Nephron progenitor cell (in vitro differentiated cells): ENCODE measurements at regions not wholly inside any gene's neighbourhood (a gene's known extent, or its start where the extent isn't known, plus 50 kb on each side); places are given as distances from the start of the nearest gene placed in this dataset.

ENCODE experiments used
- DNase-seq: peaks from one replicate; pipeline ENCODE4 v3.0.0; 2021
- H3K27ac Mint-ChIP-seq: 2 replicates; pipeline ENCODE4 v1.8.0; 2021; ENCODE audit warnings: mild to moderate bottlenecking, moderate library complexity, mixed read lengths
- H3K27me3 Mint-ChIP-seq: 2 replicates; pipeline ENCODE4 v1.8.0; 2021; ENCODE audit warnings: mild to moderate bottlenecking, low read depth, mixed read lengths; ENCODE audit not compliant: poor library complexity
- H3K36me3 Mint-ChIP-seq: 2 replicates; pipeline ENCODE4 v1.8.0; 2021; ENCODE audit warnings: low read depth, mixed read lengths
- H3K4me1 Mint-ChIP-seq: 2 replicates; pipeline ENCODE4 v1.8.0; 2021; ENCODE audit warnings: mixed read lengths
- H3K4me3 Mint-ChIP-seq: 2 replicates; pipeline ENCODE4 v1.8.0; 2021; ENCODE audit warnings: mild to moderate bottlenecking, moderate library complexity, mixed read lengths
- H3K9me3 Mint-ChIP-seq: 2 replicates; pipeline ENCODE4 v1.8.0; 2021; ENCODE audit warnings: mild to moderate bottlenecking, moderate library complexity, mixed read lengths
- TF ChIP-seq, protein P1 (sequence below): fragments of 200-600 bp; sonication (generic); IDR thresholded peaks from 2 replicates; pipeline ENCODE4 v1.5.0; 2021; ENCODE audit warnings: antibody characterized with exemption

DNA sequence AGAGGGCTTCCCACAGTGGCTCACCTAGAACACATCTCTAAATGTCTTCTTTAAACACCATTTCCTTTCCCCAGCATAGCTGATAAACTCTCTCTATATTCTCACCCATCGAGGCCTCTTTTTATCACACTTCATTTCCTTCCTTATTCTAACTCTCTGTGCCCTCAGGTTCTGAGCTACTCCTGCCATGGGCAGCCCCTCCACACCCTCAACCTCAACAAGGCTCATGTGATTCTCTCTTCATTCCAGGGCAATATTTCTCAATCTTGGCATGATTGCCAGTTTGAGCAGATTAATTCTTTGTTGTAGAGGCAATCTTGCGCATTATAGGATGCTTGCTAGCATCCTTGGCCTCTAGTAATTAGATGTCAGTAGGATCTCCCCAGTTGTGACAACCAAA lies 999.1 kb downstream of the TSN start:
- H3K4me1 Mint-ChIP-seq, result no peaks in the 10 kb centered on the region
- no peak for DNase-seq
- H3K27me3 Mint-ChIP-seq, result no peaks in the 10 kb centered on the region
- H3K27ac Mint-ChIP-seq, result no peak overlapping the region
- no peaks in the 10 kb centered on the region for H3K36me3 Mint-ChIP-seq
- TF ChIP-seq, protein P1, sequence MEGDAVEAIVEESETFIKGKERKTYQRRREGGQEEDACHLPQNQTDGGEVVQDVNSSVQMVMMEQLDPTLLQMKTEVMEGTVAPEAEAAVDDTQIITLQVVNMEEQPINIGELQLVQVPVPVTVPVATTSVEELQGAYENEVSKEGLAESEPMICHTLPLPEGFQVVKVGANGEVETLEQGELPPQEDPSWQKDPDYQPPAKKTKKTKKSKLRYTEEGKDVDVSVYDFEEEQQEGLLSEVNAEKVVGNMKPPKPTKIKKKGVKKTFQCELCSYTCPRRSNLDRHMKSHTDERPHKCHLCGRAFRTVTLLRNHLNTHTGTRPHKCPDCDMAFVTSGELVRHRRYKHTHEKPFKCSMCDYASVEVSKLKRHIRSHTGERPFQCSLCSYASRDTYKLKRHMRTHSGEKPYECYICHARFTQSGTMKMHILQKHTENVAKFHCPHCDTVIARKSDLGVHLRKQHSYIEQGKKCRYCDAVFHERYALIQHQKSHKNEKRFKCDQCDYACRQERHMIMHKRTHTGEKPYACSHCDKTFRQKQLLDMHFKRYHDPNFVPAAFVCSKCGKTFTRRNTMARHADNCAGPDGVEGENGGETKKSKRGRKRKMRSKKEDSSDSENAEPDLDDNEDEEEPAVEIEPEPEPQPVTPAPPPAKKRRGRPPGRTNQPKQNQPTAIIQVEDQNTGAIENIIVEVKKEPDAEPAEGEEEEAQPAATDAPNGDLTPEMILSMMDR, result no peak
- H3K4me3 Mint-ChIP-seq, result no peak overlapping the region
- H3K9me3 Mint-ChIP-seq, result no peaks in the 10 kb centered on the region

DNA sequence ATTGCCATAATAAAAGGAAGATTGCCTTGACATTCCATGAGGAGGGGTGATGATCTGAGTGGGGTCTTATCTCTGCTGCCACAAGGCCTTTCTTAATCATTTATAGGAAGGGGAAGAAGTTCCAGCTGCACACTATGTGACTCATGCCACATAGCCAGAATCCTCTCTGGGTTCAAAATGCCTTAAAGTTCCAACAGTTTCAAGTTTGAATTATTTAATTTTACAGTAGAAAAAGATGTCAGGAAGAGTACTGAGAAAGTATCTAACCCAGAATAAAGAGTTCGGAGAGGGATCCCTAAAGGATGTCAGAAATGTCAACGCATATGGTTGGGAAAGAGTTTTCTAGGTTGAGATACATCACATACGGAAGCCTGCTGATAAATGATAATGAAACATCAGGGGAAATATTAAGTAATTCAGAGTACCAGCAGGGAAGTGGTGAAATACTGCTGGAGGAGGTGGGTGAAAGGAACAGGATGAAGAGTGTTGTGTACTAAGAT lies 999.9 kb downstream of the TSN start:
- Mint-ChIP-seq H3K27ac (no peak overlapping the region), H3K27me3 (no peaks in the 10 kb centered on the region), H3K36me3 (no peaks in the 10 kb centered on the region), H3K4me1 (no peaks in the 10 kb centered on the region), H3K9me3 (no peaks in the 10 kb centered on the region), H3K4me3 (no peak overlapping the region)
- TF ChIP-seq, protein P1, result no peak
- DNase-seq, result no peak

DNA sequence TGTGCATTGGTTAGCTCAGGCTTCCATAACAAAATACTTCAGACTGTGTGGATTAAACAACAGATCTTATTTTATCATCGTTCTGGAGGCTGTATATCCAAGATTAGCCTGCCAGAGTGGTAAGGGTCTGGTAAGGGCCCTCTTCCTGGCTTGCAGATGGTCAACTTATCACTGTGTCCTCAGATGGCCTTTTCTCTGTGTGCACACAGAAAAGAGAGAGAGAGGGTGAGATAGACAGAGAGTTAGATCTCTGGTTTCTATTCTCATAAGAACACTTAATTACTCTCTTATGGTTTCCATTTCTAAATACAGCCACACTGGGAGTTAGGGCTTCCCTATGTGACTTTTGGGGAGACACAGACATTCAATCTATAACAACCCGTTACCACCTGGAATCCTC lies 1003.5 kb downstream of the TSN start:
- Mint-ChIP-seq H3K27me3 (no peaks in the 10 kb centered on the region), H3K9me3 (peaks cover 10% of the 10 kb centered on the region), H3K27ac (no peak overlapping the region), H3K4me1 (no peaks in the 10 kb centered on the region), H3K36me3 (no peaks in the 10 kb centered on the region), H3K4me3 (no peak overlapping the region)
- DNase-seq, result no peak
- TF ChIP-seq, protein P1, result no peak

DNA sequence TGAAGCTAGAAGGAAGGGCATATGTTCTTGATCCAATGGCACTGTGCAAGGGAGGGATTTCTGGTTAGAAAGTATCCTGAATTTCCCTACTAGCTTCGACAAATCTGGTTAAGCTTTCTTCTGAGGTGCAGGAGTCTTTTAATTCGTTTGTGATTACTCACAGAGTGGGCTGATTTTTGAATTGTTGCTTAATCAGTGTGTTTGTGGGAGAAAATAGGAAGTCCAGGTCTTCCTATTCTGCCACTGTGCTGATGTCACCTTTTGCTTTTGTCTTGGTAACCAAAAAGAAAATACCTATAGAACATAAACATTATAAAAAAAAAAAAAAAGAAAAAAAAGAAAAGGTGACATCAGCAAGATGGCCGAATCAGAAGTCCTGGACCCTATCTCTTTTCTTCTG lies 1008.6 kb downstream of the TSN start:
- H3K9me3 Mint-ChIP-seq, result peaks cover 45% of the 10 kb centered on the region
- no peak overlapping the region for H3K4me3 Mint-ChIP-seq
- no peaks in the 10 kb centered on the region for H3K27me3 Mint-ChIP-seq
- H3K27ac Mint-ChIP-seq, result no peak overlapping the region
- H3K4me1 Mint-ChIP-seq, result no peaks in the 10 kb centered on the region
- TF ChIP-seq, protein P1, result no peak
- no peak for DNase-seq
- H3K36me3 Mint-ChIP-seq, result no peaks in the 10 kb centered on the region

DNA sequence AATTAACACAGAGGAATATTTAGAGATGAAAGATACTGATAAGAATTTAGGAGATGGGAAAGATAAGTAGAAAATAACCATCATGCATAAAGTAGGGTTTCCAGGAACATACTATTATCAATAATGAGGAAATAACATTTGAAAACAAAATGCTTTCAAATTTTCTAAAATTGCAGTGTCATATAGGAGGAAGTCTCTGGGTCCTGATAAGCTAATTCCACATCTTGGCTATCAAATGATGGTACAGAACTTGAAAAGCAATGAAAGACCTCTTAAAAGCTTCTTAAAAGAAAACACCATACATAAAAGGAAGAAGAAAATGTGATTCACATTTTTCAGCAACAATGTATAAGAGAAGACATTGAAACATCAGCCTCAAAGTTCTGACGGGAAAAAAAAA lies 1024.8 kb downstream of the TSN start:
- no peaks in the 10 kb centered on the region for H3K36me3 Mint-ChIP-seq
- H3K27me3 Mint-ChIP-seq, result no peaks in the 10 kb centered on the region
- DNase-seq, result no peak
- no peak overlapping the region for H3K4me3 Mint-ChIP-seq
- peaks cover 23% of the 10 kb centered on the region for H3K9me3 Mint-ChIP-seq
- H3K4me1 Mint-ChIP-seq, result no peaks in the 10 kb centered on the region
- TF ChIP-seq, protein P1, result no peak
- H3K27ac Mint-ChIP-seq, result no peak overlapping the region

DNA sequence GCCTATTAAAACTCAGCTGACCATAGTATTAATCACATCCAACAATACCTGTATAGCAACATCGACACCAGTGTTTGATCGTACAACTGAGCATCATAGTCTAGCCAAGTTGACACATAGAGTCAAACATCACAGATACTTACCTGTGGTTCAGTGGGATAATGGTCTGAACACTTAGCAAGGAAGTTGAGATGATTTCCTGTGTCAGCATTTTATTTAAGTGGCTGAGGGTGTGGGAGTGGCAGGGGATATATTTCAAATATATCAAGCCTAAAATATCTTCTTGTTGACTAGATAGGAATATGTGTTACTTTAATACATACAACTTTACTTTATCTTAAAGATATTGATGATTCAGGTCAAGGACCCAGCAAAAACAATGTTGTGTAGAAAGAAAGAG lies 1038.6 kb downstream of the TSN start:
- Mint-ChIP-seq H3K27me3 (peaks cover 8% of the 10 kb centered on the region), H3K36me3 (no peaks in the 10 kb centered on the region), H3K27ac (no peak overlapping the region), H3K4me1 (peaks cover 5% of the 10 kb centered on the region), H3K9me3 (peaks cover 11% of the 10 kb centered on the region), H3K4me3 (no peak overlapping the region)
- DNase-seq, result no peak
- TF ChIP-seq, protein P1, result no peak
